ENCODE measurements at regions not wholly inside any gene's neighbourhood (a gene's known extent, or its start where the extent isn't known, plus 50 kb on each side); places are given as distances from the start of the nearest gene placed in this dataset.

DNA sequence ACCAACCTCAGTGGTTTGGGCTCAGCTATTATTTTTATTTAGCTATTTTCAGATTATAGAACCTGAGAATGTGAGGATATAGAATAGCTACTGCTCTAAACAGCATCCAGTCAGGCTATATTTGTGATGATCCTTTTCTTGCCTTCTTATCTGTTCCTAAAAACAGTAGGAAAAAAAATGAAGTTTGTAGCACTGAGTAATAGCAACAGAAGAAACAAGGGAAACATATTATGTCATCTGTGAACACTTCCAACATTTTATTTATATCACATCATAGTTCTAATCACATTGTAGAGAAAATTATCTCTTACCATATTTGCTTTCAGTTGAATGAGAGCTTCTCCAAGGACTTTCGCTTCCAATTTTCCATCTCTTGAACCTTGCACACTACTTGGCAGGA lies 229.6 kb upstream of the PTPRZ1 start:
- TF ChIP-seq POLR2A (IDR thresholded peaks at IDR 0.05): no peak
- TF ChIP-seq, protein P1, sequence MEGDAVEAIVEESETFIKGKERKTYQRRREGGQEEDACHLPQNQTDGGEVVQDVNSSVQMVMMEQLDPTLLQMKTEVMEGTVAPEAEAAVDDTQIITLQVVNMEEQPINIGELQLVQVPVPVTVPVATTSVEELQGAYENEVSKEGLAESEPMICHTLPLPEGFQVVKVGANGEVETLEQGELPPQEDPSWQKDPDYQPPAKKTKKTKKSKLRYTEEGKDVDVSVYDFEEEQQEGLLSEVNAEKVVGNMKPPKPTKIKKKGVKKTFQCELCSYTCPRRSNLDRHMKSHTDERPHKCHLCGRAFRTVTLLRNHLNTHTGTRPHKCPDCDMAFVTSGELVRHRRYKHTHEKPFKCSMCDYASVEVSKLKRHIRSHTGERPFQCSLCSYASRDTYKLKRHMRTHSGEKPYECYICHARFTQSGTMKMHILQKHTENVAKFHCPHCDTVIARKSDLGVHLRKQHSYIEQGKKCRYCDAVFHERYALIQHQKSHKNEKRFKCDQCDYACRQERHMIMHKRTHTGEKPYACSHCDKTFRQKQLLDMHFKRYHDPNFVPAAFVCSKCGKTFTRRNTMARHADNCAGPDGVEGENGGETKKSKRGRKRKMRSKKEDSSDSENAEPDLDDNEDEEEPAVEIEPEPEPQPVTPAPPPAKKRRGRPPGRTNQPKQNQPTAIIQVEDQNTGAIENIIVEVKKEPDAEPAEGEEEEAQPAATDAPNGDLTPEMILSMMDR (IDR thresholded peaks at IDR 0.05 in 4 of 5, conservative IDR thresholded peaks at IDR 0.05 in 1 of 5): no peak

All from gastrocnemius medialis (tissue), 4 donors.